NCI-H2171 (cell line): ENCODE measurements at regions not wholly inside any gene's neighbourhood (a gene's known extent, or its start where the extent isn't known, plus 50 kb on each side); places are given as distances from the start of the nearest gene placed in this dataset.

Source experiments
- DNase-seq: peaks from one replicate; lab custom pipeline; 2025; lab: John Stamatoyannopoulos, UW

GRCh38 chr13:65881561-65882155 lies 1348.5 kb downstream of the PCDH9 start:
- no peak for DNase-seq

DNA sequence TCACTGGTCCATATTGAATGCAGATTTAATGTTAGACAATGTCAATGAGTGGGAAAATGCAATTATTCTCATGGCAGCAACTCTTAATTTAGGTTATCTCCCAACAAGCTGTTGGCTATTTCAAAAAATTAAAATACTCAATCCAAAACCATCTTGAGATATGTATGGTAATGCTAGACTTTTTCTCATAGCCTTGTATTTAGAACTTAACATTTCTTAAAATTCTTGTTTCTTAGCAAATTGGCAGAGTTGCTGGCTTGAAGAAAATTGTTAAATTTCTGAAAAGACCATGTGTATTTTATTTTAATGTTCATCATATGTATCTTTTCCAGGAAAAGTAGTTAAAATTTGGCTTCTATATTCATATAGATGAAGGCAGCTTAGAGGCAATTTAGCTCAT lies 1355.1 kb downstream of the PCDH9 start:
- DNase-seq, result no peak

DNA sequence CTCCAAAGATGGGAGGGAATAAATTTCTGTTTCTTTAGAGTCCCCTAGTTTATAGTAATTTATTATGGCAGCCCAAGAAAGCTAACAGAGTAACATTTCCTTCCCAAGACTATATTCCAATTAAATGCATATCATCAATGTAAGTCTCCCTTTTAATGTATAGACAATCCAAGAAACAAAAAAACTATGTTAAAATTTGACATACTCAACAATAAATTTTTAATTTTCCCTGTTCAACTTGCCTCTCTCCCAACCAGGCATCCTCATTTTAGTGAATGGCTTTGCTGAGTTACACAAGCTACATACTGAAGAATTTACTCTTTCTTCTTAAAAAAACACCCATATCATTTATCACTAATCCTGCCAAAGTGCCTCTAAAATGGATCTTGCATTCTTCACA lies 1357.7 kb downstream of the PCDH9 start:
- no peak for DNase-seq

DNA sequence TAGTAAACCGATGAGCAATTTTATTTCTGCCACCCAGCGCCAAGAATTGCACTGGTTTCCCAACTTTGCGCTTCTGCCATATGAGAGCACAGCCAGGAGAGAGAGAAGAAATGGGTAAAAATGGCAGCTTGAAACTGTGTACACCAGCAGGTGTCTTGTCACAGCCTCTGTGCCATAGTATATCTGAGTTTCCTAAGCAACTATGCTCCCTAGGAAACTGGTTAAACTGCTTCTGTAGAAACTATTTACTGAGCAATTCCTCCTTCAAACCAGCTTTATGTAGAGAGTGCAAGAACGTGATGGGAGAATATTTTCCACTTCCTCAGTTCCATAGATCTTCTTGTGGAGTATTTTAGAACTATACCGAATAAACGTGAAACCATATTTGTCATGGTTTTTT lies 1361.3 kb downstream of the PCDH9 start:
- no peak for DNase-seq

- peak; percentile 2 for DNase-seq
Observed at GRCh38 chr13:65868099-65868498, 1362.0 kb downstream of the PCDH9 start.

- no peak for DNase-seq
Observed at GRCh38 chr13:65866138-65866537, 1364.0 kb downstream of the PCDH9 start.

- DNase-seq, result no peak
Observed at GRCh38 chr13:65865206-65865605, 1364.9 kb downstream of the PCDH9 start.

GRCh38 chr13:65864039-65864438 lies 1366.1 kb downstream of the PCDH9 start:
- DNase-seq, result no peak

- DNase-seq, result no peak
Observed at GRCh38 chr13:65860306-65860705, 1369.8 kb downstream of the PCDH9 start.

GRCh38 chr13:65857942-65858565 lies 1372.1 kb downstream of the PCDH9 start:
- peak; percentile 8 for DNase-seq

GRCh38 chr13:65856431-65856830 lies 1373.7 kb downstream of the PCDH9 start:
- DNase-seq, result no peak

DNA sequence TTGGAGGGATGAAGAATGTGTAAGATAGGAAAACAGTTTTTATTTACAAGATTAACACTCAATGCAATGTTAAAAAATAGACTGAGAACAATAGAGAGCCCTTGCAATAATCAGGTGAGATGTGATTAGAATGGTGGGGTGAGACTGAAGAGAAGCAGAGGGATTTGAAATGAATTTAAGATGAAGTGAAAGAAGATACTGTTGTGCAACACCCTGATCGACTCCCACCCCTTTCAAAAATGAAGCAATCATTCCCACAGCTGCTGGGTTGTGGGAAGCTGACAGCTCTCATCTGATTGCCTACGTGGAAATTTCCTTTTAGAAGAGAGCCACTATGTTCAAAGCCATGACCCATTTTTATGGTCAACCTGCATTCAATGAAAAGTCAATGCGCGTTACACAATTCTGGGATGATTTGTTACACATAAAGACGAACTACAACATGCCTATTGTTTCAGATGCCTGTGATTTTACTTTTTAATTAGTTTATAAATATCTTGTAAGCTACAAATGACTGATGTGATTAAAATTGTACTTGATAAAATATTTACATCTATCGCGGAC lies 1374.8 kb downstream of the PCDH9 start:
- DNase-seq, result peak; percentile 39

DNA sequence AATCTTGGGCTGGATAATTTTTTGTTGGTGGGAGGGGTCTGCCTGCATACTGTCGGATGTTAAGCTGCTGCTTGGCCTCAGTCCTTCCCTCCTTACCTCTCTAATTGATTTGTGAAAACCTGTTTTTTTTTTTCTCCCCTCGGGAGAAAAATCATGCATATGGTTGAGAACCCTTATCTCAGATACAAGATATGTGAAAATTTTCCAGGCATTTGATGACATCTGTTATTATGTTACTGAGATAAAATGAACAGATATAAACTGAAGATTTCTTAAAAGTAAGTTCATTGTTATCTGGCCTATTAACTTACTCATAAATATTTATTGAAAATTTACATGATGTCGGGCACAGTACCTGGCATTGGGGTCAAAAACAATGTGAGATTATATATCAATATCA lies 1375.7 kb downstream of the PCDH9 start:
- DNase-seq, result peak; percentile 6

GRCh38 chr13:65844266-65844841 lies 1385.8 kb downstream of the PCDH9 start:
- no peak for DNase-seq

- no peak for DNase-seq
Observed at GRCh38 chr13:65843314-65843731, 1386.8 kb downstream of the PCDH9 start.

GRCh38 chr13:65841156-65841555 lies 1389.0 kb downstream of the PCDH9 start:
- no peak for DNase-seq

GRCh38 chr13:65836066-65836465 lies 1394.1 kb downstream of the PCDH9 start:
- peak; percentile 26 for DNase-seq

GRCh38 chr13:65834897-65835296 lies 1395.2 kb downstream of the PCDH9 start:
- DNase-seq, result no peak

GRCh38 chr13:65830411-65831205 lies 1399.5 kb downstream of the PCDH9 start:
- DNase-seq, result no peak

- DNase-seq, result no peak
Observed at GRCh38 chr13:65829241-65830008, 1400.7 kb downstream of the PCDH9 start.

DNA sequence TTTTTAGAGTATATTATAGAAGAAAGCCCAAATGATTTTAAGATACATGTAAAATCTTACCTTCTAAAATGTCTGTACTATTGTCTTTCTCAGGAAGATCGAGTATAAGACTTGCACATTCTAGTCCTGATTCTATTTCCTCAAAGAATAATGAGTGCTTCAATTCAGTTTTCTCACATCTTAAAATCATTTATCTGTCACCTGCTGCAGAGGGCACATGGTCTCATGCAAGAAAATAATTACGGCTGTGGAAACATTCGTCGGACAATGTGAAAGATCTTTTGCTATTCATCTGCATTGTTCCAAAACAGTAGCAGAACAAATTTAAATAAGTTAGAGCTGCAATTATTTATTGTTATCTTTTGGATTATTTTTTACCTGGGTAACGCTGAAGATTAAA lies 1403.5 kb downstream of the PCDH9 start:
- DNase-seq, result no peak

- no peak for DNase-seq
Observed at GRCh38 chr13:65825039-65825438, 1405.1 kb downstream of the PCDH9 start.
